T-helper 22 cell (primary cell): ENCODE measurements at regions not wholly inside any gene's neighbourhood (a gene's known extent, or its start where the extent isn't known, plus 50 kb on each side); places are given as distances from the start of the nearest gene placed in this dataset.

Experiments
- DNase-seq: peaks from one replicate; pipeline ENCODE4 v3.0.0-alpha.2; 2020; ENCODE audit warnings: low read depth

- DNase-seq, result no peak
Observed at GRCh38 chr14:53613404-53614253, 343.0 kb downstream of the BMP4 start.

GRCh38 chr14:53610947-53611346 lies 345.7 kb downstream of the BMP4 start:
- DNase-seq, result no peak

GRCh38 chr14:53609009-53609408 lies 347.6 kb downstream of the BMP4 start:
- no peak for DNase-seq

- DNase-seq, result no peak
Observed at GRCh38 chr14:53608369-53608768, 348.3 kb downstream of the BMP4 start.

GRCh38 chr14:53606203-53606602 lies 350.4 kb downstream of the BMP4 start:
- DNase-seq, result no peak

- DNase-seq, result no peak
Observed at GRCh38 chr14:53605562-53605961, 351.1 kb downstream of the BMP4 start.

GRCh38 chr14:53603994-53604393 lies 352.6 kb downstream of the BMP4 start:
- DNase-seq, result no peak

- no peak for DNase-seq
Observed at GRCh38 chr14:53601409-53601808, 355.2 kb downstream of the BMP4 start.

GRCh38 chr14:53599221-53599945 lies 357.2 kb downstream of the BMP4 start:
- no peak for DNase-seq

GRCh38 chr14:53596853-53597525 lies 359.6 kb downstream of the BMP4 start:
- no peak for DNase-seq

GRCh38 chr14:53591816-53592215 lies 364.8 kb downstream of the BMP4 start:
- no peak for DNase-seq

- DNase-seq, result no peak
Observed at GRCh38 chr14:53581504-53581903, 375.1 kb downstream of the BMP4 start.

GRCh38 chr14:53571641-53572328 lies 384.8 kb downstream of the BMP4 start:
- no peak for DNase-seq

- no peak for DNase-seq
Observed at GRCh38 chr14:53570411-53571387, 385.9 kb downstream of the BMP4 start.

- DNase-seq, result no peak
Observed at GRCh38 chr14:53569446-53569845, 387.2 kb downstream of the BMP4 start.

GRCh38 chr14:53567236-53567780 lies 389.3 kb downstream of the BMP4 start:
- DNase-seq, result no peak

GRCh38 chr14:53564870-53565269 lies 391.8 kb downstream of the BMP4 start:
- no peak for DNase-seq

- DNase-seq, result no peak
Observed at GRCh38 chr14:53563628-53564027, 393.0 kb downstream of the BMP4 start.

- no peak for DNase-seq
Observed at GRCh38 chr14:53553221-53553620, 400.1 kb upstream of the DDHD1 start.

GRCh38 chr14:53551862-53552261 lies 398.7 kb upstream of the DDHD1 start:
- no peak for DNase-seq

GRCh38 chr14:53550776-53551175 lies 397.7 kb upstream of the DDHD1 start:
- DNase-seq, result no peak
